ENCODE measurements at regions not wholly inside any gene's neighbourhood (a gene's known extent, or its start where the extent isn't known, plus 50 kb on each side); places are given as distances from the start of the nearest gene placed in this dataset.

DNA sequence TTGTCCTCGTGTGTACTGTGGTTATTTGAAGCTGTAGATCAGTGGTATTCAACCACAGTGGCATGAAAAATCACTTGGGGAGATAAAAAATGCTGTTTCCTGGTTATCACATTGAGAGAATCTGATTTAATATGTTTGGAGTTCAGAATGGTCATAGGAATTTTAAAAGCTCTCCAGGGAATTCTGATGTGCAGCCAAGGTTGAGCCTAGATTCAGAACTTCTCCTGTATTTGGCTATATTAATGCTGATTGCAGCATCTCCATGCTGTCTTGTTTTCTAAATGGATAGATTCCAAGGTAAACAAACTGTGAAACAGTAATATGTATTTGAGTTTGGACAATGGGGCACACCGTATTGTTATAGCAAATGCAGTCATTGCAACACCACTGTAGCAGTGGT is 982.2 kb upstream of the FBXO33 start:
- TF ChIP-seq EZH2 (IDR thresholded peaks at IDR 0.05; ENCODE audit: borderline replicate concordance, insufficient read depth, low read length, poor library complexity, severe bottlenecking) (no peak), CTCF (IDR thresholded peaks at IDR 0.05; ENCODE audit: poor library complexity, severe bottlenecking) (no peak), POLR2AphosphoS5 (IDR thresholded peaks at IDR 0.05) (no peak), RAD21 (conservative IDR thresholded peaks at IDR 0.05) (no peak), EP300 (conservative IDR thresholded peaks at IDR 0.05; ENCODE audit: poor library complexity, severe bottlenecking) (no peak)
- TF ChIP-seq, protein P1, sequence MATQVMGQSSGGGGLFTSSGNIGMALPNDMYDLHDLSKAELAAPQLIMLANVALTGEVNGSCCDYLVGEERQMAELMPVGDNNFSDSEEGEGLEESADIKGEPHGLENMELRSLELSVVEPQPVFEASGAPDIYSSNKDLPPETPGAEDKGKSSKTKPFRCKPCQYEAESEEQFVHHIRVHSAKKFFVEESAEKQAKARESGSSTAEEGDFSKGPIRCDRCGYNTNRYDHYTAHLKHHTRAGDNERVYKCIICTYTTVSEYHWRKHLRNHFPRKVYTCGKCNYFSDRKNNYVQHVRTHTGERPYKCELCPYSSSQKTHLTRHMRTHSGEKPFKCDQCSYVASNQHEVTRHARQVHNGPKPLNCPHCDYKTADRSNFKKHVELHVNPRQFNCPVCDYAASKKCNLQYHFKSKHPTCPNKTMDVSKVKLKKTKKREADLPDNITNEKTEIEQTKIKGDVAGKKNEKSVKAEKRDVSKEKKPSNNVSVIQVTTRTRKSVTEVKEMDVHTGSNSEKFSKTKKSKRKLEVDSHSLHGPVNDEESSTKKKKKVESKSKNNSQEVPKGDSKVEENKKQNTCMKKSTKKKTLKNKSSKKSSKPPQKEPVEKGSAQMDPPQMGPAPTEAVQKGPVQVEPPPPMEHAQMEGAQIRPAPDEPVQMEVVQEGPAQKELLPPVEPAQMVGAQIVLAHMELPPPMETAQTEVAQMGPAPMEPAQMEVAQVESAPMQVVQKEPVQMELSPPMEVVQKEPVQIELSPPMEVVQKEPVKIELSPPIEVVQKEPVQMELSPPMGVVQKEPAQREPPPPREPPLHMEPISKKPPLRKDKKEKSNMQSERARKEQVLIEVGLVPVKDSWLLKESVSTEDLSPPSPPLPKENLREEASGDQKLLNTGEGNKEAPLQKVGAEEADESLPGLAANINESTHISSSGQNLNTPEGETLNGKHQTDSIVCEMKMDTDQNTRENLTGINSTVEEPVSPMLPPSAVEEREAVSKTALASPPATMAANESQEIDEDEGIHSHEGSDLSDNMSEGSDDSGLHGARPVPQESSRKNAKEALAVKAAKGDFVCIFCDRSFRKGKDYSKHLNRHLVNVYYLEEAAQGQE (IDR thresholded peaks at IDR 0.05; ENCODE audit: borderline replicate concordance), result no peak

All from neural cell (in vitro differentiated cells).